ENCODE measurements at regions not wholly inside any gene's neighbourhood (a gene's known extent, or its start where the extent isn't known, plus 50 kb on each side); places are given as distances from the start of the nearest gene placed in this dataset.

- Histone ChIP-seq H3K4me1 (replicated peaks; ENCODE audit: insufficient read depth) (peaks cover 10% of the 10 kb centered on the region; the same call in 1 of the 2 replicates), H3K9me2 (ENCODE audit: insufficient read depth) (no peaks in the 10 kb centered on the region), H3F3A (ENCODE audit: insufficient read depth, low read depth) (no peaks in the 10 kb centered on the region; the same call in 1 of the 2 replicates), H3K4me2 (no peak overlapping the region), H3K79me2 (ENCODE audit: low read depth) (no peaks in the 10 kb centered on the region), H3K4me3 (no peak overlapping the region), H3K36me3 (ENCODE audit: low read depth) (no peaks in the 10 kb centered on the region), H4K20me1 (ENCODE audit: insufficient read depth) (no peaks in the 10 kb centered on the region), H3K27me3 (ENCODE audit: insufficient read depth, low read depth) (no peaks in the 10 kb centered on the region), H3K27ac (no peak overlapping the region), H3K9me3 (ENCODE audit: insufficient read depth, low read depth) (no peaks in the 10 kb centered on the region), H2AFZ (no peak overlapping the region)
- ChIA-PET POLR2A (ENCODE audit: unreplicated experiment) (no interaction called here), CTCF (interaction anchor here (0.7 kb wide), 1 partner anchor 1263 kb away, joined by 3 read pairs; no protein-coding TSS in a partner anchor)
- BruUV-seq (replicated peaks), result no TSS peak
- no peak for DNase-seq
- TF ChIP-seq, protein P1, sequence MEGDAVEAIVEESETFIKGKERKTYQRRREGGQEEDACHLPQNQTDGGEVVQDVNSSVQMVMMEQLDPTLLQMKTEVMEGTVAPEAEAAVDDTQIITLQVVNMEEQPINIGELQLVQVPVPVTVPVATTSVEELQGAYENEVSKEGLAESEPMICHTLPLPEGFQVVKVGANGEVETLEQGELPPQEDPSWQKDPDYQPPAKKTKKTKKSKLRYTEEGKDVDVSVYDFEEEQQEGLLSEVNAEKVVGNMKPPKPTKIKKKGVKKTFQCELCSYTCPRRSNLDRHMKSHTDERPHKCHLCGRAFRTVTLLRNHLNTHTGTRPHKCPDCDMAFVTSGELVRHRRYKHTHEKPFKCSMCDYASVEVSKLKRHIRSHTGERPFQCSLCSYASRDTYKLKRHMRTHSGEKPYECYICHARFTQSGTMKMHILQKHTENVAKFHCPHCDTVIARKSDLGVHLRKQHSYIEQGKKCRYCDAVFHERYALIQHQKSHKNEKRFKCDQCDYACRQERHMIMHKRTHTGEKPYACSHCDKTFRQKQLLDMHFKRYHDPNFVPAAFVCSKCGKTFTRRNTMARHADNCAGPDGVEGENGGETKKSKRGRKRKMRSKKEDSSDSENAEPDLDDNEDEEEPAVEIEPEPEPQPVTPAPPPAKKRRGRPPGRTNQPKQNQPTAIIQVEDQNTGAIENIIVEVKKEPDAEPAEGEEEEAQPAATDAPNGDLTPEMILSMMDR (conservative IDR thresholded peaks at IDR 0.05), result no peak
- TF ChIP-seq EZH2 (IDR thresholded peaks at IDR 0.05; ENCODE audit: low read depth), result no peak
- intact Hi-C loops (cut with micrococcal nuclease; ENCODE audit: unreplicated experiment), result loop anchor here (10.0 kb wide), 1 partner anchor 181 kb away; the partner anchor contains the start of gene USP12
Observed at GRCh38 chr13:27355894-27356293, 68.5 kb upstream of the GTF3A start.

DNA sequence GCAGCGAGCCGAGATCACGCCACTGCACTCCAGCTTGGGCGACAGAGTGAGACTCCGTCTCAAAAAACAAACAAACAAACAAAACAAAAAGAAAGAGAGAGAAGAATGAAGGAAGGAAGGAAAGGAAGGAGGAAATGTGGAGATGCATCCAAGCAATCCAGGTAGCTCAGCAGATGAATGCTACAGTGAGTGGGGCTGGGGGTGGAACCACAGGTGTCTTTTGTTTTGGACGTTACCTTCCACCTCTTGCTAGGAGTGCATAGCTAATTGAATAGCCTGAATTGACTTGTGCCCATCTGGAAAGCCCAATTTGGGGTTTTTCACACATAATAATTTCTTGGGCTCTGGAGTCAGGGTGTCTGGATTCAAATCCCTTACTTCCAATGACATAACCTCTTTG, 66.0 kb upstream of the GTF3A start:
- no peaks in the 10 kb centered on the region for H3K9me3 ChIP-seq (ENCODE audit: insufficient read depth, low read depth)
- no peaks in the 10 kb centered on the region for H3K79me2 ChIP-seq (ENCODE audit: low read depth)
- no peak for DNase-seq
- no peak overlapping the region for H2AFZ ChIP-seq
- POLR2A ChIA-PET (ENCODE audit: unreplicated experiment), result no interaction called here
- no peaks in the 10 kb centered on the region; the same call in 1 of the 2 replicates for H3F3A ChIP-seq (ENCODE audit: insufficient read depth, low read depth)
- TF ChIP-seq EZH2 (IDR thresholded peaks at IDR 0.05; ENCODE audit: low read depth), result no peak
- TF ChIP-seq, protein P1 (conservative IDR thresholded peaks at IDR 0.05), result no peak
- no TSS peak for BruUV-seq (replicated peaks)
- no peaks in the 10 kb centered on the region for H4K20me1 ChIP-seq (ENCODE audit: insufficient read depth)
- CTCF ChIA-PET, result interaction anchor here (1.4 to 1.7 kb wide), 2 partner anchors 373 to 411 kb away, joined by 10 to 19 read pairs; no protein-coding TSS in a partner anchor
- H3K9me2 ChIP-seq (ENCODE audit: insufficient read depth), result no peaks in the 10 kb centered on the region
- H3K4me3 ChIP-seq, result no peak overlapping the region
- no peaks in the 10 kb centered on the region for H3K27me3 ChIP-seq (ENCODE audit: insufficient read depth, low read depth)
- intact Hi-C loops (cut with micrococcal nuclease; ENCODE audit: unreplicated experiment), result loop anchor here (10.0 kb wide), 1 partner anchor 184 kb away; the partner anchor contains the start of gene USP12
- H3K4me2 ChIP-seq, result no peak overlapping the region
- no peaks in the 10 kb centered on the region for H3K36me3 ChIP-seq (ENCODE audit: low read depth)
- peaks cover 3% of the 10 kb centered on the region; the same call in 1 of the 2 replicates for H3K4me1 ChIP-seq (replicated peaks; ENCODE audit: insufficient read depth)
- no peak overlapping the region for H3K27ac ChIP-seq

- POLR2A ChIA-PET (ENCODE audit: unreplicated experiment), result no interaction called here
- TF ChIP-seq EZH2 (IDR thresholded peaks at IDR 0.05; ENCODE audit: low read depth), result no peak
- TF ChIP-seq, protein P1 (conservative IDR thresholded peaks at IDR 0.05), result peak; percentile 77
- CTCF ChIA-PET, result interaction anchor here (1.4 to 1.7 kb wide), 2 partner anchors 374 to 412 kb away, joined by 10 to 19 read pairs; no protein-coding TSS in a partner anchor
Observed at GRCh38 chr13:27359199-27359821, 65.1 kb upstream of the GTF3A start.

More at GRCh38 chr13:27359199-27359821, 65.1 kb upstream of the GTF3A start:
- Histone ChIP-seq H3K4me2 (no peak overlapping the region), H3K79me2 (ENCODE audit: low read depth) (no peaks in the 10 kb centered on the region), H3K4me1 (replicated peaks; ENCODE audit: insufficient read depth) (no peaks in the 10 kb centered on the region; the same call in 1 of the 2 replicates), H3K9me3 (ENCODE audit: insufficient read depth, low read depth) (no peaks in the 10 kb centered on the region), H3K36me3 (ENCODE audit: low read depth) (no peaks in the 10 kb centered on the region), H4K20me1 (ENCODE audit: insufficient read depth) (no peaks in the 10 kb centered on the region), H3F3A (ENCODE audit: insufficient read depth, low read depth) (no peaks in the 10 kb centered on the region), H3K27me3 (ENCODE audit: insufficient read depth, low read depth) (no peaks in the 10 kb centered on the region; the same call in 1 of the 2 replicates), H3K27ac (no peak overlapping the region), H3K4me3 (no peak overlapping the region), H2AFZ (no peak overlapping the region), H3K9me2 (ENCODE audit: insufficient read depth) (no peaks in the 10 kb centered on the region)
- no TSS peak for BruUV-seq (replicated peaks)
- peak; percentile 51 to 61 for DNase-seq
- intact Hi-C loops (cut with micrococcal nuclease; ENCODE audit: unreplicated experiment), result loop anchor here (1.0 to 10.0 kb wide), 4 partner anchors 75 to 412 kb away; partner anchors contain the start of gene USP12
